Prostate gland (tissue), 2 donors: ENCODE measurements at regions not wholly inside any gene's neighbourhood (a gene's known extent, or its start where the extent isn't known, plus 50 kb on each side); places are given as distances from the start of the nearest gene placed in this dataset.

Experiments used
- DNase-seq: peaks from one replicate; pipeline ENCODE4 v3.0.0-alpha.2; 2019; ENCODE audit warnings: low spot score
- H3K27ac ChIP-seq, 2 donors: fragments of 200-600 bp; sonication (generic); 2 replicates each; pipeline ENCODE4 v1.5.1; 2017 to 2019
- H3K27me3 ChIP-seq: fragments of 200-600 bp; sonication (generic); replicated peaks from 2 replicates; pipeline ENCODE4 v1.5.1; 2019; ENCODE audit not compliant: insufficient read depth
- H3K36me3 ChIP-seq, 2 donors: fragments of 200-600 bp; sonication (generic); 1 replicate in 1 of 2; 2 replicates in 1 of 2; pipeline versions ENCODE4 v1.5.1 to v1.8.1; 2017 to 2019
- H3K4me1 ChIP-seq: fragments of 200-600 bp; sonication (generic); replicated peaks from 2 replicates; pipeline ENCODE4 v1.5.1; 2019
- H3K4me3 ChIP-seq, 2 donors: fragments of 200-600 bp; sonication (generic); 2 replicates each; pipeline ENCODE4 v1.5.1; 2017 to 2019
- H3K9me3 ChIP-seq: fragments of 200-600 bp; sonication (generic); 2 replicates; pipeline ENCODE4 v1.5.1; 2017
- POLR2A ChIP-seq: fragments of 450-650 bp; IDR thresholded peaks from one replicate; pipeline ENCODE4 v1.6.1; 2016; ENCODE audit warnings: antibody characterized with exemption, mild to moderate bottlenecking
- POLR2AphosphoS5 ChIP-seq: sonication (generic); formaldehyde crosslinking; IDR thresholded peaks from one replicate; pipeline ENCODE4 v1.6.1; 2017; ENCODE audit warnings: antibody characterized with exemption
- WGBS: methylation state at CpG from one replicate; pipeline ENCODE4 v1.1.5; 2018; 5-methylcytosine and 5-hydroxymethylcytosine counted together
- intact Hi-C: fragments of 100-400 bp; cut with DNase I; formaldehyde crosslinking; loops from one replicate; pipeline ENCODE4 v1.14.2; 2022
- TF ChIP-seq, protein P1 (sequence below), 4 experiments: fragments of 200-600 bp in 2 of 4; fragments of 450-650 bp in 2 of 4; sonication (generic) in 2 of 4; IDR thresholded peaks; 1 replicate in 3 of 4; 2 replicates in 1 of 4; pipeline ENCODE4 v1.5.1; 2016 to 2019; ENCODE audit warnings: antibody characterized with exemption in 4 of 4, mild to moderate bottlenecking in 2 of 4, moderate library complexity in 2 of 4

DNA sequence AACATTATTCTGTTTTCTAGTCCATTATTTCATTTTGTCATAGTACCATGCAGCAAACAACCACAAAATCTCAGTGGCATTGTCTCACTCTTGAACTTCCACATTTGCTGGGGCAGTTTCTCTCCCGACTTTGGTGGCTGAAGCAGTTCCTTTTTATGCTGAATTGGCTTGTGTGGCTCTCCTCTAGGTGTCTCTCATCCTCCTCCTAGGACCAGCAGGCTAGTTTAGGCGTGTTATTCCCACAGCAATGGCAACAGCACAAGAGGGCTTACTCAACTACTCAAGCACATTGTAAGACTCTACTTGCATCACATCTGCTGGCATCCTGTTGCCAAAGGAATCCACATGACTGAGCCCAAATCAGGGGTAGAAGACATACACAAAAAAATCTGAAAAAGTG, 201.8 kb upstream of the KCNH8 start:
- intact Hi-C loops, result no loop called here
- no peak overlapping the region for H3K27ac ChIP-seq
- H3K9me3 ChIP-seq, result no peaks in the 10 kb centered on the region
- DNase-seq, result no peak
- no peaks in the 10 kb centered on the region for H3K4me1 ChIP-seq
- H3K36me3 ChIP-seq, result no peaks in the 10 kb centered on the region
- no peak overlapping the region for H3K4me3 ChIP-seq
- TF ChIP-seq POLR2AphosphoS5, result no peak
- no peak for TF ChIP-seq POLR2A
- TF ChIP-seq, protein P1, sequence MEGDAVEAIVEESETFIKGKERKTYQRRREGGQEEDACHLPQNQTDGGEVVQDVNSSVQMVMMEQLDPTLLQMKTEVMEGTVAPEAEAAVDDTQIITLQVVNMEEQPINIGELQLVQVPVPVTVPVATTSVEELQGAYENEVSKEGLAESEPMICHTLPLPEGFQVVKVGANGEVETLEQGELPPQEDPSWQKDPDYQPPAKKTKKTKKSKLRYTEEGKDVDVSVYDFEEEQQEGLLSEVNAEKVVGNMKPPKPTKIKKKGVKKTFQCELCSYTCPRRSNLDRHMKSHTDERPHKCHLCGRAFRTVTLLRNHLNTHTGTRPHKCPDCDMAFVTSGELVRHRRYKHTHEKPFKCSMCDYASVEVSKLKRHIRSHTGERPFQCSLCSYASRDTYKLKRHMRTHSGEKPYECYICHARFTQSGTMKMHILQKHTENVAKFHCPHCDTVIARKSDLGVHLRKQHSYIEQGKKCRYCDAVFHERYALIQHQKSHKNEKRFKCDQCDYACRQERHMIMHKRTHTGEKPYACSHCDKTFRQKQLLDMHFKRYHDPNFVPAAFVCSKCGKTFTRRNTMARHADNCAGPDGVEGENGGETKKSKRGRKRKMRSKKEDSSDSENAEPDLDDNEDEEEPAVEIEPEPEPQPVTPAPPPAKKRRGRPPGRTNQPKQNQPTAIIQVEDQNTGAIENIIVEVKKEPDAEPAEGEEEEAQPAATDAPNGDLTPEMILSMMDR (IDR thresholded peaks at IDR 0.05), result no peak
- no peaks in the 10 kb centered on the region for H3K27me3 ChIP-seq
- WGBS, result 37% methylated on average over 2 of the region's 2 CpGs

DNA sequence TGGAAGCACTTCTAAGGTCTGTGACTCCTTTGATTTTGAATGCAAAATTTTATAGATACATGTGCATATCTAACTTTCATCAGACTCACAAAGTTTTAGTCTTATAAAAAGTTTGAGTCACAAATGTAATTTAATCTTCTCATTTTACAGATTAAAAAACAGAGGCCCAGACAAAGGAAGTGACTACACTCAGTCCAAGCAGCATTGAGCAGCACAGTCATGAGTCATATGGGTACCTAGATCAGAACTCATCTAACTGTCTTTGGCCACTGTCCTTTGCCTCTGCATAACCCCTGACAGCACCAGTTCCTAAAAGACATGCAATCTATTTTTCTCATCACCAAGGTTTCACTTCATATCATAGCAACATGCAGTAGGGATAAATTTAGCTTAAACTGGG, 210.7 kb upstream of the KCNH8 start:
- Histone ChIP-seq H3K9me3 (no peaks in the 10 kb centered on the region), H3K27ac (no peak overlapping the region), H3K4me1 (no peaks in the 10 kb centered on the region), H3K36me3 (no peaks in the 10 kb centered on the region), H3K4me3 (no peak overlapping the region), H3K27me3 (no peaks in the 10 kb centered on the region)
- TF ChIP-seq POLR2A, result no peak
- TF ChIP-seq POLR2AphosphoS5, result no peak
- TF ChIP-seq, protein P1 (IDR thresholded peaks at IDR 0.05), result no peak
- intact Hi-C loops, result no loop called here
- DNase-seq, result no peak

DNA sequence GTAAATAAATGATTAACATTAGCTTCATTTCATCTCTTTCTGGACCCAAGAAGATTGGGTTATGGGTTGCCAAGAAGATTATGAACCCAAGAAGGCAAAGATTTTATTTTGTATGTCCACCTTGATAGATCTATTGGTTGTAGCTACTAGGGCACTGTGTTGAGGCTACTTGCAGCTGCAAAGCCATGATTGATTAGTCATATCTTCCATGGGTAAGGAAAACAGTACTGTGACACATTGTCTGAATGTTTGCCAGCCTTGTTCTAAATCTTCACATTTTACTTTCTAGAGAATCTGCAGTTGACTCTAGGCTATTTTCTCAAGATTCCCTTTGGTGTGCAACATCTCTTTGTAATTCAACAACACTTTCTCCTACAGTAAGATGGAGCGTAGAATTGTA, 229.2 kb upstream of the KCNH8 start:
- intact Hi-C loops, result no loop called here
- no peaks in the 10 kb centered on the region for H3K4me1 ChIP-seq
- H3K4me3 ChIP-seq, result no peak overlapping the region
- H3K36me3 ChIP-seq, result no peaks in the 10 kb centered on the region
- DNase-seq, result no peak
- no peaks in the 10 kb centered on the region for H3K27me3 ChIP-seq
- H3K27ac ChIP-seq, result no peak overlapping the region
- TF ChIP-seq, protein P1 (IDR thresholded peaks at IDR 0.05), result no peak
- TF ChIP-seq POLR2AphosphoS5, result no peak
- TF ChIP-seq POLR2A, result no peak
- WGBS, result 92% methylated on average over 1 of the region's 1 CpG
- no peaks in the 10 kb centered on the region for H3K9me3 ChIP-seq

DNA sequence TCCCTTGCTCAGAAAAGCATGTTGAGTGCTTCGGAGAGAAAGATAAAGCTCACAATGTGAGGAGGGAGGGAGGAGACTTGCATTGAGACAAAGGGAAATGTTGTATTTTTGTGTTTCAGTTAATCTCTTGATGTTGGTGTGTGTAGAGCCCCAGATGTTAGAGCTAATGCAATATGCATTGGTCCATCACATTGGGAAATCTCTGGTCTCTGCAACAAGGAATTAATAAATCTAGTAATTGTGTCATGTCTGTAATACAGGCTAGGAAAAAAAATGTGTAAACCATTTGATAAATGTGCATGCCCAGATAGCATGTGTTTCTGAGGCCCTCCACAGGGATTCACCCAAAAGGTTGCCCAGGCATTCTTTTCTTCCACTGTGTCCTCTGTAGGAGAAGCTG, 230.4 kb upstream of the KCNH8 start:
- DNase-seq, result no peak
- no peaks in the 10 kb centered on the region for H3K4me1 ChIP-seq
- no peaks in the 10 kb centered on the region for H3K36me3 ChIP-seq
- intact Hi-C loops, result no loop called here
- H3K27ac ChIP-seq, result no peak overlapping the region
- WGBS, result 61% methylated on average over 1 of the region's 1 CpG
- no peak for TF ChIP-seq POLR2A
- TF ChIP-seq, protein P1 (IDR thresholded peaks at IDR 0.05), result no peak
- no peak for TF ChIP-seq POLR2AphosphoS5
- no peaks in the 10 kb centered on the region for H3K9me3 ChIP-seq
- H3K27me3 ChIP-seq, result no peaks in the 10 kb centered on the region
- H3K4me3 ChIP-seq, result no peak overlapping the region

DNA sequence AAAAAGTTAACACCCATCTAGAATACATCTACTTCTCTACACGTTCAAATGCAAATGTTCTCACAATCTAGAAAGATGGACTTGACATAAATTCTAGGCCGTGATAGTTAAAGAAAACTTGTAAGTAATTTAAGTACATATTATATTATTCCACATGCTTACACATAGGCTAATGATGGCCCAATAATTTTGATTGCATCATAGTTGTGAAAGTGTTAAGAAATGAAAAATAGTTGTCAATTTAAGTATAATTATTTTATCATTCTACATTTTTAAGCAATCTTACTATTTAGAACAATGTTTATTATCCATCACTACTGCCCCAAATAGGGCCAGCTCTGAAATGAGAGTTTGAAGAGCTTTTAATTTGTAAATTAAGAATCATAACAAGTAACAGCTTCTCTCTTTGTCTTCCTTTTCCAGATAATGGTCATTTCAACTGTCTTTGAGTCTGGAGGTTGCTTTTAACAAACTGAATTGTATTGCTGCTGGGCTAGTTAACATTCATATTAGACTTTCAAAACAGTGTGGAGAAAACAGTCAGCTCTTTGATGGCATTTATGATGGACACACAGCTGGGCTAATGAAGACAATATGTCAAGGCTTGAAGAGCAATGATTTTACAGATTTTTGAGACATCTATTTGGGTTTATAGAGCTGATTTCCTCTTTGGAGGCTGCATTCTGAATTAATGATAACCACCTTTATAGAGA, 246.1 kb upstream of the KCNH8 start:
- H3K36me3 ChIP-seq, result no peaks in the 10 kb centered on the region
- H3K27ac ChIP-seq, result no peak overlapping the region
- 95% methylated on average over 2 of the region's 2 CpGs for WGBS
- H3K9me3 ChIP-seq, result no peaks in the 10 kb centered on the region
- DNase-seq, result no peak
- intact Hi-C loops, result no loop called here
- H3K27me3 ChIP-seq, result no peaks in the 10 kb centered on the region
- H3K4me3 ChIP-seq, result no peak overlapping the region
- no peaks in the 10 kb centered on the region for H3K4me1 ChIP-seq
- TF ChIP-seq POLR2AphosphoS5 (no peak), POLR2A (no peak)
- TF ChIP-seq, protein P1 (IDR thresholded peaks at IDR 0.05), result no peak
